ENCODE measurements at regions not wholly inside any gene's neighbourhood (a gene's known extent, or its start where the extent isn't known, plus 50 kb on each side); places are given as distances from the start of the nearest gene placed in this dataset.

DNA sequence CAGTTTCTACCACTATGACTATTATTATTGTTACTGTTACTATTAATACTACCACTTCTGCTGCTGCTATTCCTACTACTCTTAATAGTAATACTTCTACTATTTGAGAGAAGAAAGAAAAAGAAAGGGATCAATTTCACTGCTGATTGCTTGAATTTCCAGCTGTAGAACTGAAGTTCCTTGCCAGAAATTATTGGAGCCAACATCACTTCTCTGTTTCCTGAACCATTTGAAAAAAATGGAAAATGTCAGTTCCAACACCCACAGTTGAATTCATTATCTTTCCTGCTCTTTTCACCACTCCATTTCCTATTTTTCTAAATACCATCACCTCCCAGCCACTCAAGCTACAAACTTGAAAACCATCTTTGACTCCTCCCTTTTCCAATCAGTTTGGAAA, 54.1 kb upstream of the PIK3C2G start:
- no peak for TF ChIP-seq CTCF (IDR thresholded peaks at IDR 0.05; ENCODE audit: borderline replicate concordance, insufficient read depth, low read depth, low read length)
- H3K4me3 ChIP-seq (ENCODE audit: low read depth, low read length), result no peak overlapping the region

GRCh38 chr12:18206198-18206597, 55.1 kb upstream of the PIK3C2G start:
- no peak for TF ChIP-seq CTCF (IDR thresholded peaks at IDR 0.05; ENCODE audit: borderline replicate concordance, insufficient read depth, low read depth, low read length)
- no peak overlapping the region for H3K4me3 ChIP-seq (ENCODE audit: low read depth, low read length)

DNA sequence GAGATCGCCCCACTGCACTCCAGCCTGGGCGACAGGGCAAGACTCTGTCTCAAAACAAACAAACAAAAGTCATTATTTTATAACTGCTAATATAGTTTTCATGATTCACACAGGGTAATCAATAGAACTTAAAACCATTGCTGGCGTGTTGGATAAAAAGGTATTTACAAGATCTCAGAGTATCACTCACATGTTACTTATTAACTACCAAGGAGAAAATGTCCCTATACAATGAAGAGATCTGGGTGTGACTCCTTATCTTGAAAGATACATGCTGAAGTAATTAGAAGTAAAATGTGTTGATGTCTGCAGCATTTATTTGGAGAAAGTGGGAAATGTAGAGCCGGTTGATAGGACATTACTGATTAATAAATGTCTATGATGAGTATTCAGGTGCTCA, 57.3 kb upstream of the PIK3C2G start:
- H3K4me3 ChIP-seq (ENCODE audit: low read depth, low read length), result no peak overlapping the region
- TF ChIP-seq CTCF (IDR thresholded peaks at IDR 0.05; ENCODE audit: borderline replicate concordance, insufficient read depth, low read depth, low read length), result no peak

- TF ChIP-seq CTCF (IDR thresholded peaks at IDR 0.05; ENCODE audit: borderline replicate concordance, insufficient read depth, low read depth, low read length), result no peak
- H3K4me3 ChIP-seq (ENCODE audit: low read depth, low read length), result no peak overlapping the region
These were observed 69.2 kb upstream of the PIK3C2G start for GRCh38 chr12:18192119-18192518.

DNA sequence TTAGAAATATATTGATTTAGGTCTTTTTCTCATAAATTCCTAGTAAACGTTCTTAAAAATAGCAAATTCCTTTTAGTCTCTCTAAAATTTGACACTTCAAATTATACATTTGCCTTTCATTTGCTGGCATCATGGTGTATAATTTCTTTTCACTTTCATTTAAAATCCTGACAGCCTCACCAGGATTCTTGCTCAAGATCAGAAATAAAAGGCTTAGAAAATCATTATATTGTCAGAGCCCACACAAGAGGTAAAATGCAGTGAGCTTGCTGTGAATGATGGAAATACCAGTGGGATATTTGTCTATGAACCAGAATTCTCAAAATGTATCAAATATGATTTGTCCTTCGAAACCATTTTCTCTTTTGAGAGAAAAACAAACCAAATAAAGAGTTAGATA, 78.2 kb upstream of the PIK3C2G start:
- no peak overlapping the region for H3K4me3 ChIP-seq (ENCODE audit: low read depth, low read length)
- no peak for TF ChIP-seq CTCF (IDR thresholded peaks at IDR 0.05; ENCODE audit: borderline replicate concordance, insufficient read depth, low read depth, low read length)

DNA sequence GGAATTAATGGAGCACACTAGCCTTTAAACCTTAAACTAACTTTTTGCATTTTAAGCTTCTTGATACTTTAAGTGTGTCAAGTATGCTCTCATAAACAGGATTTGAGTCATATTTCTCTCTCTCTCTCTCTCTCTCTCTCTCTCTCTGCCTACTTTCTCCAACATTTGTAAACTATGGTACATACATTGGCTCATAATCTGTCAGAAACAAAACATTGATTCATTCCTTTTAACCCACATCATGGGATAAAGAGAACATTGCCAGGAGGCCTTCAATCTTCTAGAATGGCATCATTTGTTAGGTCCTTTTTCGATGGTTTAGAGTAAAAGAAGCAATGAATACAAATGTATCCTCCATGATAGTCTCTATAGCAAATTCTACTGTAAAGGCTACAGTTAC, 81.6 kb upstream of the RERGL start:
- no peak for TF ChIP-seq CTCF (IDR thresholded peaks at IDR 0.05; ENCODE audit: borderline replicate concordance, insufficient read depth, low read depth, low read length)

GRCh38 chr12:18168016-18168415, 78.0 kb upstream of the RERGL start:
- no peak overlapping the region for H3K4me3 ChIP-seq (ENCODE audit: low read depth, low read length)
- no peak for TF ChIP-seq CTCF (IDR thresholded peaks at IDR 0.05; ENCODE audit: borderline replicate concordance, insufficient read depth, low read depth, low read length)

More for the DNA sequence above, 81.6 kb upstream of the RERGL start:
- no peak overlapping the region for H3K4me3 ChIP-seq (ENCODE audit: low read depth, low read length)

Data from GM12875 (cell line).